BLaER1 (cell line): ENCODE measurements at regions not wholly inside any gene's neighbourhood (a gene's known extent, or its start where the extent isn't known, plus 50 kb on each side); places are given as distances from the start of the nearest gene placed in this dataset.

Source experiments
- H3K27ac ChIP-seq: shearing (Covaris generic); formaldehyde crosslinking; 2 replicates; pipeline ENCODE4 v1.8.1; 2022
- H3K27me3 ChIP-seq: shearing (Covaris generic); formaldehyde crosslinking; 2 replicates; pipeline ENCODE4 v1.8.1; 2022
- H3K36me3 ChIP-seq: shearing (Covaris generic); formaldehyde crosslinking; 2 replicates; pipeline ENCODE4 v1.8.1; 2022
- H3K4me1 ChIP-seq: shearing (Covaris generic); formaldehyde crosslinking; 2 replicates; pipeline ENCODE4 v1.8.1; 2022
- H3K4me2 ChIP-seq: shearing (Covaris generic); formaldehyde crosslinking; 2 replicates; pipeline ENCODE4 v1.8.1; 2022
- H3K4me3 ChIP-seq: shearing (Covaris generic); formaldehyde crosslinking; 2 replicates; pipeline ENCODE4 v1.8.1; 2022
- H3K9ac ChIP-seq: shearing (Covaris generic); formaldehyde crosslinking; 2 replicates; pipeline ENCODE4 v1.8.1; 2022
- H3K9me3 ChIP-seq: shearing (Covaris generic); formaldehyde crosslinking; 2 replicates; pipeline ENCODE4 v1.8.1; 2022
- H4K20me1 ChIP-seq: shearing (Covaris generic); formaldehyde crosslinking; 2 replicates; pipeline ENCODE4 v1.8.1; 2022
- Cebpa-rat ChIP-seq: shearing (Covaris generic); IDR thresholded peaks from 2 replicates; pipeline ENCODE4 v1.8.1; 2022

GRCh38 chr12:58500399-58500798, 419.9 kb downstream of the LRIG3 start:
- TF ChIP-seq Cebpa-rat: no peak
- Histone ChIP-seq H3K9ac (no peak overlapping the region), H3K27ac (no peak overlapping the region), H3K4me2 (no peak overlapping the region), H3K27me3 (no peaks in the 10 kb centered on the region), H4K20me1 (no peaks in the 10 kb centered on the region), H3K9me3 (no peaks in the 10 kb centered on the region), H3K4me3 (no peak overlapping the region), H3K36me3 (no peaks in the 10 kb centered on the region), H3K4me1 (no peaks in the 10 kb centered on the region)

GRCh38 chr12:58502226-58502625, 418.1 kb downstream of the LRIG3 start:
- no peaks in the 10 kb centered on the region for H3K9me3 ChIP-seq
- H3K27me3 ChIP-seq: no peaks in the 10 kb centered on the region
- no peak overlapping the region for H3K4me2 ChIP-seq
- no peaks in the 10 kb centered on the region for H3K4me1 ChIP-seq
- no peaks in the 10 kb centered on the region for H4K20me1 ChIP-seq
- no peak overlapping the region for H3K9ac ChIP-seq
- no peak overlapping the region for H3K27ac ChIP-seq
- no peak overlapping the region for H3K4me3 ChIP-seq
- H3K36me3 ChIP-seq: no peaks in the 10 kb centered on the region
- no peak for TF ChIP-seq Cebpa-rat

GRCh38 chr12:58502841-58503240, 417.5 kb downstream of the LRIG3 start:
- TF ChIP-seq Cebpa-rat: no peak
- no peaks in the 10 kb centered on the region for H3K36me3 ChIP-seq
- no peak overlapping the region for H3K4me3 ChIP-seq
- H3K4me2 ChIP-seq: no peak overlapping the region
- H3K4me1 ChIP-seq: no peaks in the 10 kb centered on the region
- no peaks in the 10 kb centered on the region for H3K27me3 ChIP-seq
- H3K9me3 ChIP-seq: no peaks in the 10 kb centered on the region
- no peak overlapping the region for H3K27ac ChIP-seq
- H4K20me1 ChIP-seq: no peaks in the 10 kb centered on the region
- no peak overlapping the region for H3K9ac ChIP-seq

- no peak overlapping the region for H3K4me2 ChIP-seq
- H3K9me3 ChIP-seq: no peaks in the 10 kb centered on the region
- TF ChIP-seq Cebpa-rat: no peak
- no peaks in the 10 kb centered on the region for H4K20me1 ChIP-seq
- H3K9ac ChIP-seq: no peak overlapping the region
- no peaks in the 10 kb centered on the region for H3K36me3 ChIP-seq
- no peaks in the 10 kb centered on the region for H3K27me3 ChIP-seq
- H3K4me3 ChIP-seq: no peak overlapping the region
- H3K4me1 ChIP-seq: no peaks in the 10 kb centered on the region
- H3K27ac ChIP-seq: no peak overlapping the region
These were observed 416.6 kb downstream of the LRIG3 start for GRCh38 chr12:58503731-58504130.

DNA sequence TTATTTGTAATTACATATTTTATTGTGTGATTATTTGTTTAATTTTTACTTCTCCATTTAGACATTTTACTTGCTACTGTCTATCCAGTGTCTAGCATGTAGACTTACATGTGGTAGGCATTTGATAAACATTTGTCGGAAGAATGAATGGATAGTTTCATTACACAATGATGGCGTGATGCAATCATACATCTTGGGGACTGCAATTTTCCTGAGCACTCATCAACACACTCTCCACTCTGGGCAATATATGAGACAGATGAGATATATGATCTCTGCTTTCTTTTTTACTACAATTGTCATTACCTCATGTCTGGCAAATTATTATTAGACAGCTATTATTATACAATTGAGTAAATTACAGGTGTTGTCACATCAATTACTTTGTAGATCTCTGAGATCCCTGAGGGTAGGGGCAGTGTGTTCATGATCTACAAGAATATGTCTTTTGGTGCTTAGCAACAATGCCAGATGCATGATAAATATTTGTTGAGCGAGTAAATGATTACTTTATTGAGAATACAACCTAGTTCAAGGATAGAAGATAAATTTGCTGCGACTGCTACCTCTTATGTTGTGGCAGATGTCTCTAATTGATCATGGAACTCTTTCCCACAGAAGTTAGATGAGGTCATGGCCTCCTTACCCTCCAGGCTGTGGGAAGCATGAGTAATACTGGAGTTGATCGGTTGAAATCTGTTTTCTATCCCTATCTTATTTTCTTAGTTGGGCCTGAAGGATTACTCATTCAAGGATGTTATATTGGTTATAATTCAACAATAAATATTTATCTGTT, 416.0 kb downstream of the LRIG3 start:
- no peak overlapping the region for H3K27ac ChIP-seq
- H3K4me2 ChIP-seq: no peak overlapping the region

GRCh38 chr12:58509116-58509885, 411.0 kb downstream of the LRIG3 start:
- no peak for TF ChIP-seq Cebpa-rat
- no peak overlapping the region for H3K27ac ChIP-seq

More for the DNA sequence above, 416.0 kb downstream of the LRIG3 start:
- Histone ChIP-seq H3K9ac (no peak overlapping the region), H3K4me1 (no peaks in the 10 kb centered on the region), H3K4me3 (no peak overlapping the region), H3K27me3 (no peaks in the 10 kb centered on the region), H3K36me3 (no peaks in the 10 kb centered on the region), H3K9me3 (no peaks in the 10 kb centered on the region), H4K20me1 (no peaks in the 10 kb centered on the region)
- TF ChIP-seq Cebpa-rat: no peak

GRCh38 chr12:58513301-58513834, 406.9 kb downstream of the LRIG3 start:
- Histone ChIP-seq H3K4me3 (no peak overlapping the region), H3K36me3 (no peaks in the 10 kb centered on the region), H3K4me2 (no peak overlapping the region), H3K9ac (no peak overlapping the region), H3K9me3 (peaks cover 18% of the 10 kb centered on the region), H4K20me1 (no peaks in the 10 kb centered on the region), H3K4me1 (no peaks in the 10 kb centered on the region), H3K27me3 (no peaks in the 10 kb centered on the region), H3K27ac (no peak overlapping the region)
- TF ChIP-seq Cebpa-rat: no peak

More at GRCh38 chr12:58509116-58509885, 411.0 kb downstream of the LRIG3 start:
- no peaks in the 10 kb centered on the region for H3K36me3 ChIP-seq
- H3K9me3 ChIP-seq: peaks cover 3% of the 10 kb centered on the region; the same call in 1 of the 2 replicates
- no peak overlapping the region for H3K9ac ChIP-seq
- H4K20me1 ChIP-seq: no peaks in the 10 kb centered on the region
- no peaks in the 10 kb centered on the region for H3K4me1 ChIP-seq
- no peak overlapping the region for H3K4me2 ChIP-seq
- no peak overlapping the region for H3K4me3 ChIP-seq
- no peaks in the 10 kb centered on the region for H3K27me3 ChIP-seq

- Histone ChIP-seq H3K9ac (no peak overlapping the region), H3K4me3 (no peak overlapping the region), H3K4me2 (no peak overlapping the region), H3K27me3 (no peaks in the 10 kb centered on the region), H3K9me3 (peaks cover 22% of the 10 kb centered on the region), H3K27ac (no peak overlapping the region), H3K4me1 (no peaks in the 10 kb centered on the region), H4K20me1 (no peaks in the 10 kb centered on the region), H3K36me3 (no peaks in the 10 kb centered on the region)
- no peak for TF ChIP-seq Cebpa-rat
These were observed 406.5 kb downstream of the LRIG3 start for GRCh38 chr12:58513852-58514251.

- H3K4me2 ChIP-seq: no peak overlapping the region
- H3K36me3 ChIP-seq: no peaks in the 10 kb centered on the region
- no peak overlapping the region for H3K4me3 ChIP-seq
- no peaks in the 10 kb centered on the region for H4K20me1 ChIP-seq
- H3K9ac ChIP-seq: no peak overlapping the region
- no peaks in the 10 kb centered on the region for H3K27me3 ChIP-seq
- no peak for TF ChIP-seq Cebpa-rat
- H3K9me3 ChIP-seq: peaks cover 22% of the 10 kb centered on the region
- no peak overlapping the region for H3K27ac ChIP-seq
- H3K4me1 ChIP-seq: no peaks in the 10 kb centered on the region
These were observed 400.5 kb downstream of the LRIG3 start for GRCh38 chr12:58519839-58520238.

DNA sequence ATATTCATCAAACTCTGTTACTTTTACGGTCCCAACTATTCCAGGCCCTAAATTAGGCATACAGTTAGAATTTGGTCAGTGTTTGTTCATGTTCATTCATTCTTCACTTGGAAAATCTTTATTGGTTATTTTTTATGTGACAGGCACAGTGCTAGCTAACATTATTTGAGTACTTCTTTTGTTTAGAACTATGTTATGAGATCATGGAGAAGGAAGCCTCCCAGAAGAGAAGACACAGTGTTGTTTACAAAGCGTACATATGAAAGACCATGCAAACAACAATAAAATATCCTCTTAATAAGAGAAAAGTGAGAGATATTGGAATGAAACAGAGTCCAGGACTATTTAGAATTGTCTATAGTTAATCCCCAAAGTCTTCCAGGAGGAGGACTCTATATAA, 399.2 kb downstream of the LRIG3 start:
- peaks cover 22% of the 10 kb centered on the region for H3K9me3 ChIP-seq
- H3K9ac ChIP-seq: no peak overlapping the region
- H3K27ac ChIP-seq: no peak overlapping the region
- H4K20me1 ChIP-seq: no peaks in the 10 kb centered on the region
- no peak overlapping the region for H3K4me2 ChIP-seq
- H3K4me1 ChIP-seq: no peaks in the 10 kb centered on the region
- TF ChIP-seq Cebpa-rat: no peak
- H3K27me3 ChIP-seq: no peaks in the 10 kb centered on the region
- H3K36me3 ChIP-seq: no peaks in the 10 kb centered on the region
- no peak overlapping the region for H3K4me3 ChIP-seq
